Cardiac muscle cell (in vitro differentiated cells and primary cell): ENCODE measurements at regions not wholly inside any gene's neighbourhood (a gene's known extent, or its start where the extent isn't known, plus 50 kb on each side); places are given as distances from the start of the nearest gene placed in this dataset.

Experiments
- DNase-seq, 2 donors: peaks; one replicate each; pipeline versions ENCODE4 v3.0.0 to v3.0.0-alpha.2; 2010 to 2017; ENCODE audit warnings: low read depth in 1 of 2, low spot score in 1 of 2
- H3K27ac ChIP-seq: fragments of 200-600 bp; sonication (generic); 2 replicates; pipeline ENCODE4 v1.5.1; 2016
- H3K27me3 ChIP-seq: fragments of 200-600 bp; sonication (generic); 2 replicates; pipeline ENCODE4 v1.6.0; 2016; ENCODE audit warnings: control low read depth
- H3K36me3 ChIP-seq: fragments of 200-600 bp; sonication (generic); 2 replicates; pipeline ENCODE4 v1.5.1; 2016; ENCODE audit warnings: control low read depth
- H3K4me1 ChIP-seq: fragments of 200-600 bp; sonication (generic); 2 replicates; pipeline ENCODE4 v1.8.1; 2017; ENCODE audit warnings: low read depth, mild to moderate bottlenecking, mixed run types
- H3K4me3 ChIP-seq: fragments of 200-600 bp; sonication (generic); 2 replicates; pipeline ENCODE4 v1.5.1; 2016; ENCODE audit warnings: mild to moderate bottlenecking
- H3K9me3 ChIP-seq: fragments of 200-600 bp; sonication (generic); 2 replicates; pipeline ENCODE4 v1.5.1; 2017; ENCODE audit warnings: low read depth, mild to moderate bottlenecking, control low read depth
- TF ChIP-seq, protein P1 (sequence below): IDR thresholded peaks from 2 replicates; pipeline ENCODE4 v1.5.1; 2012; ENCODE audit warnings: low read depth, mild to moderate bottlenecking, low read length

DNA sequence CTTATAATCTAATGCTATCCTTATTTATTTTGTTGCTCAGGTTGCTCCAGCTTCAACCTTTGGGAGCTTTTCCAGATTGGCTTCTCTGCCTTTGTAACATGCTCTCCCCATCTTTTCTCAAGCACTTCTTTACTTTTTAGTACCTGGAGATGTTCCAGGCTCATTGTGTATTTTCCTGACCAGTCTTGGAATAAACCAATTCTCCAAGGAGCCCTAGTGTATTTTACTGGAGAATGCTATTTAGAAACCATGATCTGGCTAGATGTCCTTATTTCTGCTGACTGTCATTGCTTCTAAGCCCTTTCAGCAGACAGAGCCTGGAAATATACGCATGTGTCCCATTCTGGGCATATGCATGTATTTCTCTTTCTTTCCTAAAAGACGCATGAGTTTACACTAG lies 95.7 kb downstream of the EMX2 start:
- no peaks in the 10 kb centered on the region for H3K36me3 ChIP-seq
- H3K4me1 ChIP-seq = no peaks in the 10 kb centered on the region
- H3K27me3 ChIP-seq = peaks cover 34% of the 10 kb centered on the region
- no peaks in the 10 kb centered on the region for H3K9me3 ChIP-seq
- TF ChIP-seq, protein P1, sequence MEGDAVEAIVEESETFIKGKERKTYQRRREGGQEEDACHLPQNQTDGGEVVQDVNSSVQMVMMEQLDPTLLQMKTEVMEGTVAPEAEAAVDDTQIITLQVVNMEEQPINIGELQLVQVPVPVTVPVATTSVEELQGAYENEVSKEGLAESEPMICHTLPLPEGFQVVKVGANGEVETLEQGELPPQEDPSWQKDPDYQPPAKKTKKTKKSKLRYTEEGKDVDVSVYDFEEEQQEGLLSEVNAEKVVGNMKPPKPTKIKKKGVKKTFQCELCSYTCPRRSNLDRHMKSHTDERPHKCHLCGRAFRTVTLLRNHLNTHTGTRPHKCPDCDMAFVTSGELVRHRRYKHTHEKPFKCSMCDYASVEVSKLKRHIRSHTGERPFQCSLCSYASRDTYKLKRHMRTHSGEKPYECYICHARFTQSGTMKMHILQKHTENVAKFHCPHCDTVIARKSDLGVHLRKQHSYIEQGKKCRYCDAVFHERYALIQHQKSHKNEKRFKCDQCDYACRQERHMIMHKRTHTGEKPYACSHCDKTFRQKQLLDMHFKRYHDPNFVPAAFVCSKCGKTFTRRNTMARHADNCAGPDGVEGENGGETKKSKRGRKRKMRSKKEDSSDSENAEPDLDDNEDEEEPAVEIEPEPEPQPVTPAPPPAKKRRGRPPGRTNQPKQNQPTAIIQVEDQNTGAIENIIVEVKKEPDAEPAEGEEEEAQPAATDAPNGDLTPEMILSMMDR = no peak
- H3K4me3 ChIP-seq = no peak overlapping the region
- no peak for DNase-seq
- H3K27ac ChIP-seq = no peak overlapping the region

DNA sequence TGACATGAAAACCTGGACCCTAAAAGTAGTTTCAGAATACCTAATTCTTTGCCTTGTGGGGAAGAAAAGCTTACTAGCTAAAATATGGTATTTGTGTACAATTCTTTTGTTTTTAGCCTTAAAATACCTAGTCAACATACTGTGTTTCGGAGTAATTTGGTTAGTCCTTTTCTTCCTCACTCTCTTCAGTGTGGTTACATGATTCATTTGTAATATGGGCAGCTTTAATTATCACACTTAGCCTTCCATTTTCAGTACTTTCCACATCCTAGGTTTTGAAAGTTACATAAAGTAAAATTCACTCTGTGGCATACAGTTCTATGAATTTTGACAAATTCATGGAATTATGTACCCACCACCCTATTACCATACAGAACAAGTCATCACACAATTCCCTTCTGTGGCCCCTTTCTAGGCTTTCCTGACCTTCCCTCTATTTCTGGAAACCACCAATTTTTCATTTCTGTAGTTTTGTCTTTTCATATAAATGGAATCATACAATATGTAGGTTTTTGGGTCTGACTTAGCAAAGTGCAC lies 96.2 kb downstream of the EMX2 start:
- no peak for DNase-seq
- Histone ChIP-seq H3K27ac (no peak overlapping the region), H3K27me3 (peaks cover 38% of the 10 kb centered on the region), H3K9me3 (no peaks in the 10 kb centered on the region), H3K36me3 (no peaks in the 10 kb centered on the region), H3K4me1 (no peaks in the 10 kb centered on the region), H3K4me3 (no peak overlapping the region)
- TF ChIP-seq, protein P1 = no peak

DNA sequence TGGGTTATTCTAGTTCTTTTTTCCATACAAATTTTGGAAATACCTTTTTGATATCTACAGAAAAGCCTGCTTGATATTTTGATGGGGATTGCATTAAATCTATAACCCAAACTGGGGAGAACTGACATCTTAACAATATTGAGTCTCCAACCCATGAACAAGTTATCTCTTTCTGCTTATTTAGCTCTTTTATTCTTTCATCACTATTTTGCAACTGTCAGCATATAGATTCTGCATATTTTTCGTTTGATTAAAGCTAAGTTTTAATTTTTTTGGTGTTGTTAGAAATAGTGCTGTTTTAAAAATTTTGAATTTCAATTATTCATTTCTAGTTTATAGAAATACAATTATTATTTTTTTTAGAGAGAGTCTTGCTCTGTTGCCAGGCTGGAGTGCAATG lies 97.9 kb downstream of the EMX2 start:
- Histone ChIP-seq H3K27ac (no peak overlapping the region), H3K27me3 (peaks cover 32% of the 10 kb centered on the region), H3K9me3 (no peaks in the 10 kb centered on the region), H3K4me1 (no peaks in the 10 kb centered on the region), H3K4me3 (no peak overlapping the region), H3K36me3 (no peaks in the 10 kb centered on the region)
- DNase-seq = no peak
- TF ChIP-seq, protein P1 = no peak

DNA sequence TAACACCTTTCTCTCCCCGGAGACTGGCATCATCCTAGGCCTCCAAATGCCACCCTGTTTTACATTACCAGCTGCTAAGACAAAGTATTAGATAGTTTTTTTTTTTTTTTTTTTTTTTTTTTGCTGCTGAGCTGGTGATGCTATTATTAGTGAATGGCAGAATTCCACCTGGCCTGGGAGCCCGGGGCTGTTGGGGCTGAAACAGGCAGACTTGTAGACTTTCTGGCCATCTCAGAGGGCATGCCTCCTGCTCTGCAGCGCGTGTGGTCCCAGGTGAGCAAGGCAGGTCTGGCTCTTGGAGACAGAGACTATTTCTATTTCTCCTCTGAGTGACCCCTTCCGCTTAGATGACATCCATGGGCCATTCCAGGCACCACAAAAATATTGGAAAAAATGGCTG lies 104.2 kb downstream of the EMX2 start:
- Histone ChIP-seq H3K4me3 (no peak overlapping the region), H3K27me3 (peaks cover 15% of the 10 kb centered on the region), H3K9me3 (no peaks in the 10 kb centered on the region), H3K27ac (no peak overlapping the region), H3K4me1 (no peaks in the 10 kb centered on the region), H3K36me3 (no peaks in the 10 kb centered on the region)
- DNase-seq = no peak
- TF ChIP-seq, protein P1 = no peak

DNA sequence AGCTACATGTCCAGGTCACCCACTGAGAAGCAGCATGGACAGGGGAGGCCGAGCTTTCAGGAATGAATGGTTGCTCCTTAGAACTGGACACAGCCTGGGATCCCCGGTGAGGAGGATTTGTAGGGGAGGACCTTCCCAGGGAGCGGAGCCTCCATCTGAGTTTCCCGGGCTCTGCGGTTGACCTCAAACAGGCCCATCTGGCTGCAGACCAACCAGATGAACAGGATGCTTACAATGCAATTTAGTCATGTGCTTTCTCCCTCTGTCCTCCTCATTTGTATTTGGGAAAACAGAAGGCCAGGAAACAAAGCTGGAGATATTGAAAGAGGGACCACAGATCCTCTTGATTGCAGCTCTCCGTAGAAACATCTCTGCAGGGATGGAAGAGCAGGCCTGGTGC lies 104.8 kb downstream of the EMX2 start:
- DNase-seq = peak in 1 of 2 donors; percentile 51
- no peak overlapping the region for H3K27ac ChIP-seq
- TF ChIP-seq, protein P1 = no peak

DNA sequence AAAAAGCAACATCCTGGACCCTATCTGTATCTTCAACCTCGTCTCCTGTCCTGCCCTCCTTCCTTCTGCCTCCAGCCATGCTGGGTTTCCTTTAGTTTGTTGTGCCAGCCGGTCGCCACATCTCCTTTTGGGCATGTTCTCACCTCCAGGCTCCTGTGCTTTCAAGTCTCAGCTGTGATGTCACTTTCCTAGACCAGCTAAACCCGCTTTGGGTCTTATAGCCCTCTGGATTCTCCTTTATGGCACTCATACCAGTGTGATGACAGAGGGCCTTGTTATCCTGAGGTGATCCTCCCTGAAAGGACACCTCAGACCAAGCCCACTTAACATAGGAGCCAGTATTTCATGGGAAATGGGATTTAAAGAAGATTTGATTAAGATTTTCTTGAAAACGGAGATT lies 108.6 kb downstream of the EMX2 start:
- Histone ChIP-seq H3K36me3 (no peaks in the 10 kb centered on the region), H3K4me3 (no peak overlapping the region), H3K9me3 (no peaks in the 10 kb centered on the region), H3K4me1 (no peaks in the 10 kb centered on the region), H3K27me3 (no peaks in the 10 kb centered on the region), H3K27ac (no peak overlapping the region)
- TF ChIP-seq, protein P1 = no peak
- no peak for DNase-seq

More for the DNA sequence above, 104.8 kb downstream of the EMX2 start:
- H3K4me3 ChIP-seq = no peak overlapping the region
- no peaks in the 10 kb centered on the region for H3K4me1 ChIP-seq
- H3K36me3 ChIP-seq = no peaks in the 10 kb centered on the region
- peaks cover 15% of the 10 kb centered on the region for H3K27me3 ChIP-seq
- H3K9me3 ChIP-seq = no peaks in the 10 kb centered on the region
